ENCODE measurements at regions not wholly inside any gene's neighbourhood (a gene's known extent, or its start where the extent isn't known, plus 50 kb on each side); places are given as distances from the start of the nearest gene placed in this dataset.

DNA sequence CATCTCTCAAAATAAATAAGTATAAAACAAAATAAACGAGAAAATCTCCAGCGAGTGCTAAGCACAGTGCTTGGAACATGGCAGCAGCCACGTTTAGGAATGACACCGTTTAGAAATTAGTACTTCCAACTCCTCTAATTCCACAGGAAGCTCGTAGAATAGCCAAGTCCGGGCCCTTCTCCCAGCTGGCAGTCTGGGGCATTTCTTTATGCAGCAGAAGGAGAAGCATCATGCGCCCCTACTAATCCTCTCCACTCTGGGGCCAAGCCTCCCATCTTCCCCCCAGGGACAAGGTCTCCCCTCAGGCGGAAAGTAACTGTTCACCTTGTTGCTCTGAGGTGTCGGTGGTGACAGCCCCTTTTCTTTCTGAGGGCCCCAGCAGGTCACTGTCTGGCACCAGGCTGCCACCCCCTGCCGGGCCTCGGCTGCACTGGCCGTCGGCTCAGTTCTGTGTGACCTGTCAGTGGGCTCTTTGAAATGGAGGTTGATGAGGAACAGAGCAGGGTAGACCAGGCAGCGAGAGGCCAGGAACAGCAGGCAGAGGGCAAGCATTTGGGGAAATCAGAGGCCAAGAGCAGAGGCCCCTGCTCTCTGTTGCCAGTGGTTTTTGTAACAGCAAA lies 113.5 kb upstream of the WWC1 start:
- TF ChIP-seq CTCF (IDR thresholded peaks at IDR 0.05) = no peak
- TF ChIP-seq POLR2A (IDR thresholded peaks at IDR 0.05) = no peak

Data from thyroid gland (tissue), 4 donors.